Tibial artery (tissue), 4 donors: ENCODE measurements at regions not wholly inside any gene's neighbourhood (a gene's known extent, or its start where the extent isn't known, plus 50 kb on each side); places are given as distances from the start of the nearest gene placed in this dataset.

ENCODE experiments used
- DNase-seq, 2 donors: peaks; one replicate each; pipeline ENCODE4 v3.0.0-alpha.2; 2019
- H3K27ac ChIP-seq, 2 donors: fragments of 200-600 bp; sonication (generic) in 1 of 2; 1 replicate in 1 of 2; 2 replicates in 1 of 2; pipeline ENCODE4 v1.5.1; 2018 to 2019; ENCODE audit warnings: mild to moderate bottlenecking in 1 of 2
- H3K27me3 ChIP-seq, 2 donors: fragments of 200-600 bp; sonication (generic) in 1 of 2; one replicate each; pipeline versions ENCODE4 v1.5.1 to v1.6.0; 2016 to 2019
- H3K36me3 ChIP-seq, 3 donors: fragments of 200-600 bp; sonication (generic) in 2 of 3; one replicate each; pipeline ENCODE4 v1.5.1; 2016 to 2019; ENCODE audit warnings: mild to moderate bottlenecking in 2 of 3
- H3K4me1 ChIP-seq, 4 donors: fragments of 200-600 bp; sonication (generic) in 2 of 4; 1 replicate in 3 of 4; 2 replicates in 1 of 4; pipeline ENCODE4 v1.5.1; 2016 to 2019
- H3K4me3 ChIP-seq, 2 donors: fragments of 200-600 bp; sonication (generic) in 1 of 2; 1 replicate in 1 of 2; 2 replicates in 1 of 2; pipeline ENCODE4 v1.5.1; 2018 to 2019; ENCODE audit warnings: mild to moderate bottlenecking in 2 of 2
- H3K9me3 ChIP-seq, 3 donors: fragments of 200-600 bp; sonication (generic) in 1 of 3; one replicate each; pipeline ENCODE4 v1.5.1; 2016 to 2019
- intact Hi-C: fragments of 100-400 bp; cut with DNase I; formaldehyde crosslinking; loops from one replicate; pipeline ENCODE4 v1.15.0; 2023; ENCODE audit warnings: low total_unique reads
- TF ChIP-seq, protein P1 (sequence below), 2 experiments: fragments of 200-600 bp in 1 of 2; fragments of 450-650 bp in 1 of 2; IDR thresholded peaks; one replicate each; pipeline ENCODE4 v1.5.1; 2017 to 2019; ENCODE audit warnings: antibody characterized with exemption in 2 of 2, mild to moderate bottlenecking in 1 of 2, moderate library complexity in 1 of 2

DNA sequence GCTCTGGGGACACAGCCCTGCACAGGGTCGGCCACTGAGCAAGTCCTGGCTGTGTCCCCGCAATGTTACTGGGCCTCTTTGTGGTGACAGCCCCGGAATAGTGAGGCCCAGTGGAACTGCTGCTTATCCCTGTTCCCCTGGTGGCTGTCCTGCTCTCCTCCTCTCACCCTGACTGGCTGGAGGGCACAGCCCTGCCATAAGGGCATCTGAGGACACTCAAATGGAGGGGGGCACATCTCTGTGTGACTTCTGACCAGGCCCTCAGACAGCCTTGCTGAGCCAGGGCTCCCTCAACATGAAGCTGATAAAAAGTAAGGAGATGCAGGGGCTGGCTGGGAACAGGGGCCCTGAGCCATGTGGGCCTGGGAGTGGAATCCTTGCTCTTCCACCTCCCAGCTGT, 127.4 kb upstream of the ATP2B2 start:
- no peak overlapping the region for H3K27ac ChIP-seq
- H3K36me3 ChIP-seq = no peaks in the 10 kb centered on the region
- H3K27me3 ChIP-seq = peaks cover 0 to 11% of the 10 kb centered on the region in 2 donors
- peaks cover 0 to 11% (median 5%) of the 10 kb centered on the region in 3 donors for H3K9me3 ChIP-seq
- DNase-seq = no peak
- TF ChIP-seq, protein P1, sequence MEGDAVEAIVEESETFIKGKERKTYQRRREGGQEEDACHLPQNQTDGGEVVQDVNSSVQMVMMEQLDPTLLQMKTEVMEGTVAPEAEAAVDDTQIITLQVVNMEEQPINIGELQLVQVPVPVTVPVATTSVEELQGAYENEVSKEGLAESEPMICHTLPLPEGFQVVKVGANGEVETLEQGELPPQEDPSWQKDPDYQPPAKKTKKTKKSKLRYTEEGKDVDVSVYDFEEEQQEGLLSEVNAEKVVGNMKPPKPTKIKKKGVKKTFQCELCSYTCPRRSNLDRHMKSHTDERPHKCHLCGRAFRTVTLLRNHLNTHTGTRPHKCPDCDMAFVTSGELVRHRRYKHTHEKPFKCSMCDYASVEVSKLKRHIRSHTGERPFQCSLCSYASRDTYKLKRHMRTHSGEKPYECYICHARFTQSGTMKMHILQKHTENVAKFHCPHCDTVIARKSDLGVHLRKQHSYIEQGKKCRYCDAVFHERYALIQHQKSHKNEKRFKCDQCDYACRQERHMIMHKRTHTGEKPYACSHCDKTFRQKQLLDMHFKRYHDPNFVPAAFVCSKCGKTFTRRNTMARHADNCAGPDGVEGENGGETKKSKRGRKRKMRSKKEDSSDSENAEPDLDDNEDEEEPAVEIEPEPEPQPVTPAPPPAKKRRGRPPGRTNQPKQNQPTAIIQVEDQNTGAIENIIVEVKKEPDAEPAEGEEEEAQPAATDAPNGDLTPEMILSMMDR (IDR thresholded peaks at IDR 0.05) = no peak
- H3K4me1 ChIP-seq = no peaks in the 10 kb centered on the region
- H3K4me3 ChIP-seq = no peak overlapping the region
- intact Hi-C loops = no loop called here

DNA sequence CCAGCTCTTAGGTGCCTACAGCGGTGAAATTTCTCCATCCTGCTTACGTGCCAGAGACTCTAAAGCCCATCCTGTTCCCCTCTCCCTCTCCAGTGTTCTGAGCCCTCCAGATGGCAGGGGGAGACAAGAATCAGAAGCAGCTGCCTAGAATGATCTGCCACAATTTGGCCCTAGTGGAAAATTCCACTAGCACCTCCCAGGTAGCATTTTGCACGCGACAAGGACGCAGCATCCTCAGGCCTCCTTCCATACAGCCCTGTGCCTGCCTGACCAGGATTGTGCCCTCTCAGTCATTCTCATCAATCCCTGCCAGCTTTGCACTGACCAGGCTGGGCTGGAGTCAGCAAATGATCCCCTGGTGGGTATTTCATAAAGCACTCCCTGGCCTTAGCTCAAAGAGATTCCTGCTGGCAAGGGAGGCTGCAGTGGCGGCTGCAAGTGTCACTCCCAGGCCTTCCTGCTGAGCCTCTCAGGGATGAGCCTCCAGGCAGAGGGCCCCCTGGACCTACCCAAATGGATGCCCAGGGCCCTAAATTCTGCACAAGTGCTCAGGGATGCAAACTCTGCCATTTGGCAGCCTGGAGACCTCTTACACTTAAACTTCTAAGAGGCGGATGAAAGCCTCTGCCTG, 130.2 kb upstream of the ATP2B2 start:
- Histone ChIP-seq H3K4me3 (no peak overlapping the region), H3K27me3 (peaks cover 0 to 5% of the 10 kb centered on the region in 2 donors), H3K36me3 (no peaks in the 10 kb centered on the region), H3K27ac (no peak overlapping the region), H3K4me1 (no peaks in the 10 kb centered on the region), H3K9me3 (peaks cover 5 to 23% (median 15%) of the 10 kb centered on the region in 3 donors)
- intact Hi-C loops = no loop called here
- no peak for DNase-seq
- TF ChIP-seq, protein P1 (IDR thresholded peaks at IDR 0.05) = no peak

DNA sequence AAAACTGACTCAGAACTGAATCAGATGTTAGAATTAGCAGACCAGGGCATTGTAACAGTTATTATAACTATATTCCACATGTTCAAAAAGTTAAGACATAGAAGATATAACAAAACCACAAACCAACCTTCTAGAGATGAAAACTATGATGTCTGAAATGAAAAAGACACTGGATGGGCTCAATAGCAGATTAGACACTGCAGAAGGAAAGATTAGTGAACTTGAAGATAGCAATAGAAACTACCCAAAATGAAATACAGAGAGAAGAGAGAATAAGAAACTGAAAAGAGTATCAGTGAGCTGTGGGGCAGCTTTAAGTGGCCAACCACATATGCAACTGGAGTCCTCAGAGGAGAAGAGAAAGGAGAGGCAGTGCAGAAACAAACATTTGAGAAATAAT, 132.0 kb upstream of the ATP2B2 start:
- peaks cover 0 to 8% of the 10 kb centered on the region in 2 donors for H3K27me3 ChIP-seq
- H3K27ac ChIP-seq = no peak overlapping the region
- H3K36me3 ChIP-seq = no peaks in the 10 kb centered on the region
- peaks cover 5 to 23% (median 15%) of the 10 kb centered on the region in 3 donors for H3K9me3 ChIP-seq
- TF ChIP-seq, protein P1 (IDR thresholded peaks at IDR 0.05) = no peak
- intact Hi-C loops = no loop called here
- DNase-seq = no peak
- no peak overlapping the region for H3K4me3 ChIP-seq
- H3K4me1 ChIP-seq = no peaks in the 10 kb centered on the region

DNA sequence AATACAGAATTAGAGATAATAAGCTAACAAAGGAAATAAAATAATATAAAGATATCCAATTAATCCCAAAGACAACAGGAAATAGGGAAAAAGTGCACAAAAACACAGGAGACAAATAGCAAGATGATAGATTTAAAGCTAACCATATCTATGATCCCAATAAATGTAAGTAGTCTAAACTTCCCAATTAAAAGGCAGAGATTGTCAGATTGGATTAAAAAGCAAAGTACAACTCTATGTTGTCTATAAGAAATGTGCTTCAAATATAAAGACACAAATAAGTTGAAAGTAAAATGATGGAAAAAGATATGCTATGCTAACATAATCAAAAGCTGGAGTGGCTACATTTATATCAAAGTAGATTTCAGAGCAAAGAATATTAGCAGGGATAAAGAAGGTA, 133.1 kb upstream of the ATP2B2 start:
- TF ChIP-seq, protein P1 (IDR thresholded peaks at IDR 0.05) = no peak
- peaks cover 0 to 12% of the 10 kb centered on the region in 2 donors for H3K27me3 ChIP-seq
- H3K4me1 ChIP-seq = no peaks in the 10 kb centered on the region
- no peak for DNase-seq
- H3K9me3 ChIP-seq = peaks cover 5 to 23% (median 15%) of the 10 kb centered on the region in 3 donors
- intact Hi-C loops = no loop called here
- H3K36me3 ChIP-seq = no peaks in the 10 kb centered on the region
- no peak overlapping the region for H3K27ac ChIP-seq
- no peak overlapping the region for H3K4me3 ChIP-seq

DNA sequence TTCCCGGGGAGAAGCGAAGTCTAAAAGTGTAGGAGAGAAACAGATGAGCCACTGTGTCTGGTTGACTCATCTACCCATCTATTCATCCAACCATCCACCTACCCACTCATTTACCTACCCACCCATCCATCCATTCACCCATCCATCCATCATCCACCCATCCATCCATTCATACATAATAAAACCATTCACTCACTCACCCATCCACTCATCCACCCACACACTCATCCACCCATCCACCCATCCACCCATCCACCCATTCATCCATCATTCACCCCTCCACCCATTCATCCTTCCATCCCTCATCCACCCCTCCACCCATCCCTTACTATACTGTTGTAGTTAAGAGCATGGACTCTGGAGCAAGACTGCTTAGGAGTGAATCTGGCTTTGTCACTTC, 136.4 kb upstream of the ATP2B2 start:
- Histone ChIP-seq H3K27ac (no peak overlapping the region), H3K4me1 (no peaks in the 10 kb centered on the region), H3K36me3 (no peaks in the 10 kb centered on the region), H3K9me3 (peaks cover 5 to 18% (median 15%) of the 10 kb centered on the region in 3 donors), H3K27me3 (peaks cover 0 to 7% of the 10 kb centered on the region in 2 donors), H3K4me3 (no peak overlapping the region)
- intact Hi-C loops = no loop called here
- TF ChIP-seq, protein P1 (IDR thresholded peaks at IDR 0.05) = no peak
- no peak for DNase-seq
